ENCODE measurements at regions not wholly inside any gene's neighbourhood (a gene's known extent, or its start where the extent isn't known, plus 50 kb on each side); places are given as distances from the start of the nearest gene placed in this dataset.

DNA sequence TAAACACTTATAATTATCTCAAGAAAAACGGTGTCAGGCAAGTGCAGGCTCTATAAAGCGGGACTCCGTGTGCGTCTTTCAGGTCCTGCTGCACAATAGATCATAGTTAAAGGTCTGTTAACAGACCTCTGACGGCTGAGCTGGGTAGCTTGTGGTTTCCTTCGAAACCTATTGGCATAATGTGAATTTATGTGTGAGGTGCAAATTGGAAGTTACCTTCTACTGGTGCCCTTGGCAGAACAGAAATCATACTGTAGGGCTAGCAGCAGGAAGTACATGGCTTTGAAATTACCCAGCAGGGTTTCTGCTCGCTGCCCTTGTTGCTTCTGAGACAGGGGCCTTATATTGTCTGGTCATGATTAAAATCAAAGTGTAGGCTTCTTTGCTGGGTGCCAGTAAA lies 216.4 kb upstream of the HAND2 start:
- TF ChIP-seq EZH2 (IDR thresholded peaks at IDR 0.05; ENCODE audit: low read length, unreplicated experiment) (no peak), EZH2phosphoT487 (IDR thresholded peaks at IDR 0.05; ENCODE audit: borderline replicate concordance, low read length) (no peak)
- TF ChIP-seq, protein P1, sequence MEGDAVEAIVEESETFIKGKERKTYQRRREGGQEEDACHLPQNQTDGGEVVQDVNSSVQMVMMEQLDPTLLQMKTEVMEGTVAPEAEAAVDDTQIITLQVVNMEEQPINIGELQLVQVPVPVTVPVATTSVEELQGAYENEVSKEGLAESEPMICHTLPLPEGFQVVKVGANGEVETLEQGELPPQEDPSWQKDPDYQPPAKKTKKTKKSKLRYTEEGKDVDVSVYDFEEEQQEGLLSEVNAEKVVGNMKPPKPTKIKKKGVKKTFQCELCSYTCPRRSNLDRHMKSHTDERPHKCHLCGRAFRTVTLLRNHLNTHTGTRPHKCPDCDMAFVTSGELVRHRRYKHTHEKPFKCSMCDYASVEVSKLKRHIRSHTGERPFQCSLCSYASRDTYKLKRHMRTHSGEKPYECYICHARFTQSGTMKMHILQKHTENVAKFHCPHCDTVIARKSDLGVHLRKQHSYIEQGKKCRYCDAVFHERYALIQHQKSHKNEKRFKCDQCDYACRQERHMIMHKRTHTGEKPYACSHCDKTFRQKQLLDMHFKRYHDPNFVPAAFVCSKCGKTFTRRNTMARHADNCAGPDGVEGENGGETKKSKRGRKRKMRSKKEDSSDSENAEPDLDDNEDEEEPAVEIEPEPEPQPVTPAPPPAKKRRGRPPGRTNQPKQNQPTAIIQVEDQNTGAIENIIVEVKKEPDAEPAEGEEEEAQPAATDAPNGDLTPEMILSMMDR (conservative IDR thresholded peaks at IDR 0.05; ENCODE audit: low read depth, low read length) = no peak
- no peak overlapping the region for H3K9ac ChIP-seq (ENCODE audit: low read length)
- H3K9me2 ChIP-seq (replicated peaks; ENCODE audit: low read length) = no peaks in the 10 kb centered on the region
- DNase-seq = no peak
- no TSS peak for BruUV-seq (replicated peaks)
- no peaks in the 10 kb centered on the region for H3K4me1 ChIP-seq (ENCODE audit: insufficient read depth, low read length)
- ChIA-PET POLR2A (ENCODE audit: unreplicated experiment) (no interaction called here), CTCF (no interaction called here)
- H3K27me3 ChIP-seq (ENCODE audit: low read length) = peaks cover 12% of the 10 kb centered on the region; the same call in 1 of the 2 replicates
- no peaks in the 10 kb centered on the region for H3K9me3 ChIP-seq (ENCODE audit: low read length)
- no peak overlapping the region for H3K27ac ChIP-seq (ENCODE audit: low read length)
- H3F3A ChIP-seq (ENCODE audit: low read length, unreplicated experiment) = no peaks in the 10 kb centered on the region
- H4K20me1 ChIP-seq (ENCODE audit: low read length) = no peaks in the 10 kb centered on the region
- no peaks in the 10 kb centered on the region for H3K79me2 ChIP-seq (ENCODE audit: low read length)
- no peak overlapping the region for H3K4me3 ChIP-seq (ENCODE audit: low read length)
- no peak for ATAC-seq
- no peak overlapping the region for H3K4me2 ChIP-seq (ENCODE audit: low read length)
- H2AFZ ChIP-seq (ENCODE audit: low read length) = no peak overlapping the region
- H3K36me3 ChIP-seq (ENCODE audit: low read depth, low read length) = no peaks in the 10 kb centered on the region
- intact Hi-C loops (cut with micrococcal nuclease) = no loop called here

DNA sequence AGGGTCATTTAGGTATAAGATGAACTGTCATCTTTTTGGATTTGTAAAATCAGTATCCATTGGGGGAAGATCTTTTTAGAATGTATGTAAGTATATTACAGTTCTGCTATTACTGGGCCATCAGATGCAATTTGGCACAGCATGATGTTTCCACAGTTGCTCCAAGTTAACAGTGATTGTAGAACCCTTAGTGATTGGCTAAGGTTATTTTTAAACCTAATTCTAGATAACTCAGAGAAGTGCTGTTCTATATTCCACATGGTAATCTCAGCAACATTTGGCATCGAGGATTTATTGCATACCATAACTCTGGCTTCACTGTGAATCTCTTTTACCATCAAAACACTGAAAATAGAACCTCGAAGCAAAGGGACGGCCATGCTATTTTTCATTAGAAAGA lies 215.7 kb upstream of the HAND2 start:
- TF ChIP-seq EZH2 (IDR thresholded peaks at IDR 0.05; ENCODE audit: low read length, unreplicated experiment) (no peak), EZH2phosphoT487 (IDR thresholded peaks at IDR 0.05; ENCODE audit: borderline replicate concordance, low read length) (no peak)
- TF ChIP-seq, protein P1 (conservative IDR thresholded peaks at IDR 0.05; ENCODE audit: low read depth, low read length) = no peak
- ChIA-PET CTCF (no interaction called here), POLR2A (ENCODE audit: unreplicated experiment) (no interaction called here)
- Histone ChIP-seq H3K27me3 (ENCODE audit: low read length) (peaks cover 12% of the 10 kb centered on the region; the same call in 1 of the 2 replicates), H3K79me2 (ENCODE audit: low read length) (no peaks in the 10 kb centered on the region), H4K20me1 (ENCODE audit: low read length) (no peaks in the 10 kb centered on the region), H3K9ac (ENCODE audit: low read length) (no peak overlapping the region), H3K4me3 (ENCODE audit: low read length) (no peak overlapping the region), H3K9me2 (replicated peaks; ENCODE audit: low read length) (no peaks in the 10 kb centered on the region), H3K4me2 (ENCODE audit: low read length) (no peak overlapping the region), H3F3A (ENCODE audit: low read length, unreplicated experiment) (no peaks in the 10 kb centered on the region), H3K9me3 (ENCODE audit: low read length) (no peaks in the 10 kb centered on the region), H3K27ac (ENCODE audit: low read length) (no peak overlapping the region), H3K4me1 (ENCODE audit: insufficient read depth, low read length) (no peaks in the 10 kb centered on the region), H3K36me3 (ENCODE audit: low read depth, low read length) (no peaks in the 10 kb centered on the region), H2AFZ (ENCODE audit: low read length) (no peak overlapping the region)
- no TSS peak for BruUV-seq (replicated peaks)
- DNase-seq = no peak
- intact Hi-C loops (cut with micrococcal nuclease) = no loop called here
- ATAC-seq = no peak

DNA sequence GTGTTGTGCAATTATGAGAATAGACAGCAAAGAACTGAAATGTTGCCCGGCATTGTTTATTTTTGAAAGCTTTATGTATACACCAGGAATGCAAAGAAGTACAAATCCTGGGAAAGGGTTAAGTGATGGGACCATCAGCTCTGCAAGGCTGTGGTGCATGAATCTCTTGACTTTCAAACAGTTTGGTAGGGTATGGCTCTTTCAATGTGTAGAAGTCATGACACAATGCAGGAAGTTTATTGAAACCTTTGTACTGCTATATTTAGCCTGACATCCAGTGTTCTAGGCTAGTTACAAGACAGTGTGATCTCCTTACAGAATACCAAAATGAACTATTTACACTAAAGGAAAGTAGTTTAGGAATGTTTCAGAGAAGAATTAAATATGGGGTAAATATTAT lies 206.8 kb upstream of the HAND2 start:
- TF ChIP-seq EZH2 (IDR thresholded peaks at IDR 0.05; ENCODE audit: low read length, unreplicated experiment) (no peak), EZH2phosphoT487 (IDR thresholded peaks at IDR 0.05; ENCODE audit: borderline replicate concordance, low read length) (no peak)
- TF ChIP-seq, protein P1 (conservative IDR thresholded peaks at IDR 0.05; ENCODE audit: low read depth, low read length) = no peak
- no peaks in the 10 kb centered on the region for H3K4me1 ChIP-seq (ENCODE audit: insufficient read depth, low read length)
- H3K79me2 ChIP-seq (ENCODE audit: low read length) = no peaks in the 10 kb centered on the region
- H3K4me3 ChIP-seq (ENCODE audit: low read length) = no peak overlapping the region
- POLR2A ChIA-PET (ENCODE audit: unreplicated experiment) = no interaction called here
- DNase-seq = no peak
- H3K27me3 ChIP-seq (ENCODE audit: low read length) = peaks cover 8% of the 10 kb centered on the region; the same call in 1 of the 2 replicates
- H3K9me3 ChIP-seq (ENCODE audit: low read length) = no peaks in the 10 kb centered on the region
- no peaks in the 10 kb centered on the region for H3K36me3 ChIP-seq (ENCODE audit: low read depth, low read length)
- ATAC-seq = no peak
- no peaks in the 10 kb centered on the region for H3F3A ChIP-seq (ENCODE audit: low read length, unreplicated experiment)
- no peaks in the 10 kb centered on the region for H3K9me2 ChIP-seq (replicated peaks; ENCODE audit: low read length)
- BruUV-seq (replicated peaks) = no TSS peak
- no peak overlapping the region for H3K9ac ChIP-seq (ENCODE audit: low read length)
- CTCF ChIA-PET = no interaction called here
- H3K4me2 ChIP-seq (ENCODE audit: low read length) = no peak overlapping the region
- no peak overlapping the region for H3K27ac ChIP-seq (ENCODE audit: low read length)
- no peak overlapping the region for H2AFZ ChIP-seq (ENCODE audit: low read length)
- intact Hi-C loops (cut with micrococcal nuclease) = no loop called here
- H4K20me1 ChIP-seq (ENCODE audit: low read length) = no peaks in the 10 kb centered on the region

All from PC-3 (cell line).